Cardiac septum (tissue), 1 donor: ENCODE measurements at regions not wholly inside any gene's neighbourhood (a gene's known extent, or its start where the extent isn't known, plus 50 kb on each side); places are given as distances from the start of the nearest gene placed in this dataset.
"Not testable (repeated sequence)": the region's sequence is repeated elsewhere in the genome, so short reads cannot be mapped to it uniquely, and the experiment has no call there.

Experiments used
- DNase-seq: peaks from one replicate; pipeline ENCODE4 v3.0.0-alpha.2; 2020; ENCODE audit warnings: low spot score
- intact Hi-C: fragments of 100-400 bp; cut with DNase I; formaldehyde crosslinking; loops from one replicate; pipeline ENCODE4 v1.14.0; 2022
- donor health status: DM: no; HTN: no; CAD: no.

DNA sequence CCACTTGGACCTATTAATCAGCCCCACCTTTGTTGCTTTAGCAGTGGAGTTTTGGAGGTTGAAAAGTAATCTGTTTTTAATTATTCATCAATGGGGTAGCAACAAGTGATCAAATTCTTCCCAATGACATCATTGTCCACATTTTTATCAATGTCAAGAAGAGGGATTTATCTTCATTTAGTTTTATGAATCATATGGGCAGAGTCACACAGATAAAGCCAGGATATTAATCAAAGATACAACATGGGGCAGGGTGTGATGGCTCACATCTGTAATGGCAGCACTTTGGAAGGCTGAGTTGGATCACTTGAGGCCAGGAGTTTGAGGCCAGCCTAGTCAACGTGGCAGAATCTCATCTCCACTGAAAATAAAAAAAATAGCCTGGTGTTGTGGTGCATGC, 388.4 kb upstream of the POM121L12 start:
- no peak for DNase-seq
- intact Hi-C loops, result no loop called here

DNA sequence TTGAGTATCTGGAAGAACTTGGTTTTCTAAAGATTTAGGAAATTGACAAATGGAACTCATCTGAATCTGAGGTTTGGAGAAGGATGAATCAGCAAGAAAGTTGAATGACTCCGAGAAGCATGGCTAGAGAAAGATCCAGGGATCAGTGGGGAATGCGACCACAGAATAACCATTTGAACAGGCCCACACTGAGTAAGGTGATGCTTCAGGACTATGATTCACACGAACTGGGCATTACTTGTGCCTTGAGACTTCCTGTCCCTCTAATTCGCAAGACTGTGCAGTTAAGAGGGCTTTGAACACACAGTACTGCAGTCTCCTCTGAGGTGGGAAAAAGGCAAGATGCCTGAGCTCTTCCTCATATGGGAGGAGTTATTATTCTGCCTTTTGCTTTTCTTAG, 395.5 kb upstream of the POM121L12 start:
- DNase-seq, result no peak
- intact Hi-C loops, result no loop called here

DNA sequence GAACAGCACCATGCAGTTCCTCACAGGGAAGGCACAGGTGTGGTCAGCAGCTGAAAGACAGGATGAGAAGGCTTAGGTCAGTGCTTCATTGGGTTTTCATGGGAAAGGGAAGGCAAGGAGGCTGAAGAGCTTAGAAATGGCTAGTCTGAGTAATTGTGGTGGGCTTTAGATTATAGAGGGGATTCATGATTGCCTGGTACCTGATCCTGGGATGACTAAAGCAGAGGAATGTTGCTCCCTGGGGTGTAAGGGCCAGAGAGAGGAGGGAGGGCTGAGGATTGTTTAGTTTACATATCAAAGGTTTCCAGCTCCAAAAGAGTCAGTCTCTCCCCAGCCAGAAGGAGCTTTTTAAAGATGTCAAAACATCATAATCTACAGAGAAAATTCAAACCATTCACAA, 396.3 kb upstream of the POM121L12 start:
- DNase-seq, result no peak
- intact Hi-C loops, result no loop called here

DNA sequence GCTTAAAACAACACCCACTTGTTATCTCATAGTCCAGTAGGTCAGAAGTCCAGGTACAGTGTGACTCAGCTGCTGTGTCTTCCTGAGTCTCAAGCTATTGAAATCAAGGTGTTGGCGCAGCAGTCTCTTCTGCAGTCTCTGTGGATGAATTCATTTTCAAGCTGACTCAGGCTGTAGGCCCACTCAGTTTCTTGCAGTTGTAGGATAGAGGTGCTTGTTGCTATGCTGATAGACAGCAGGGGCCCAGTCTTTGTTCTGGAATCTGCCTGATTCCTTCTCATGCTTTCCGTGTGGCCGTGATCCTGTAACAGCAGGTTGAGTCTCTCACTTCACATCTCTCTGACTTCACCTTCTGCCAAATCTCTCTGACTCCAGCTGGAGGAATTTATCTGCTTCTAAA, 400.4 kb upstream of the POM121L12 start:
- DNase-seq, result no peak
- intact Hi-C loops, result no loop called here

DNA sequence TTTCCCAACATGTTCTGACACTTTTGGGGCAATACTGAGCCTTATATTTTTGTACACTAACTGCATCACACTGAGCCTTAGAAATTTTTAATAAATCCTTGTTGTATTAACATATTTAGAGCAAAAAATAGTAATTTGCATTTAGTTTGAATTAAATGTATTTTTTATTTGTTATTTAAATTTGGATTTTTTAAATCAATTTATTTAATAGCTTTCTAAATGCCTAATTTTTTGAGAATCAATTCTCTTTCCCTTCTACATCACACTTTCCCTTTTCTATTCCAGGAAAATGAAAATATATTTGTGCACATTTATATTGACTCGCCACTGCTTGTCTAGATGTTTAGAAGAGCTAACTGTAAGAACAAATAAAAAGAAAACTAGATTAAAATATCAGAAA, 414.6 kb upstream of the POM121L12 start:
- no peak for DNase-seq
- intact Hi-C loops, result no loop called here

DNA sequence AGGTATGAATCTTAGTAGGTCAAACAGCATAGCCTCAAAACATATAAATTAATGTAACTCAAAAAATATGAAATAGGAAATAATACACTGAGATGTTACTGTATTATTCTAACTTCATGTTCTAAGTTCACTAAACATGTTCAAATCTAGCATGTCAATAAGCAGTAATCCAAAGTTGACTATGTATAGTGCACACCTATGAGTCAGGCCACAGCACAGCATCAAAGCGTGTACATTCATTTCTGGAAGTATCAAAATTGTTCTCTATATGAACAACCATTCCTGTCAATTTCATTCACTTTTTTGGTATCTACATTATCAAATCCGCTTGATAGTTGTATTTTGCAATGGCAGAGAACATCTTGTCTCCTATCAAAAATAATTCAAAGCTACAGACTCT, 418.9 kb upstream of the POM121L12 start:
- no peak for DNase-seq
- intact Hi-C loops, result no loop called here

DNA sequence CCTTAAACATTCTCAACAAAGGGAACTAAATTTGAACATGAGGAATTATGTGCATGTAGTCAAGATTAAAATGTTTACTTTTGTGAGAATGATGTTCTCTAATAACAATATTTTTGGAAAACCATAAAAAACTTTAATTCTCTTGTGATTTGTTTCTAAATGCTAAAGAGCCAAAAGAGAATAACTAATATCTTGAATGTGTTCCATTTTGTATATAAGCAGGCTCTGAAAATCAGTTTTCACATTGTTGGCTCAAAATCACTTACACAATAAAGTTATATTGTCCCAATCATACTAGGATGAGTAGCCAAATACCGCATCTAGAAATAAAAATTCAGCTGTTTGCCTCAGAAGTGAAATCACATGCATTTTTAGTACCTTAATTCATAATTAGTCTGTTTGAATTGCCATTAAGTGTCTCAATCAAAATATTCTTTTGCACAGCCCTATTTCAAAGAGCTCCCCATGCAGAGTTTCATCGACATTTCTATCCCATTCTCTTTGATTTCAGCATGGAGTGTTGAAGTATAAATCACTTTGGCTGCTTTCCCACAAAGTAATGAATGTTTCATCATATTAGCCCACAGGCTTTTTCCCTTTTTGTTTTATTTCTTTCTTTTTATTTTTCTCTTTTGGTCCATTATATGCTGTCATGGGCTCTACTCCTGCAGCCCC, 420.3 kb upstream of the POM121L12 start:
- intact Hi-C loops, result no loop called here
- no peak for DNase-seq

DNA sequence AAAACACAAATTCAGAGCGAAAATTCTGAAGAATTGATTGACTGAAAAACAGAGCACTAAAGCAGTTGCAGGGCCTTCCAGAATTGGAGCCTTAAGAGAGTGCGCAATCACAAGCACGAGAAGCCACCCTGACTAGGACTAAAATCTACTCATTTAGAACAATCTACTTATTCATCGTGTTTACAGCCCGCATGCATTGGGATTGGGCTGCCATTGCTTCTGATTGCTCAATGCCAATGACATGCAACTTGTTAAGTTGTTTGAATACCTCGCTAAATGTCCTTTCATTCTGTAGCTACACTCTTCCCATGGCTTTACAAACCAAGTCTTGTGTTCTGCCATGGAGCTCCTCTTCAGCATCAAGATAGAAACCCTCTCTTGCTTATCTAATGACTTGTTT, 425.9 kb upstream of the POM121L12 start:
- DNase-seq, result no peak
- intact Hi-C loops, result no loop called here

DNA sequence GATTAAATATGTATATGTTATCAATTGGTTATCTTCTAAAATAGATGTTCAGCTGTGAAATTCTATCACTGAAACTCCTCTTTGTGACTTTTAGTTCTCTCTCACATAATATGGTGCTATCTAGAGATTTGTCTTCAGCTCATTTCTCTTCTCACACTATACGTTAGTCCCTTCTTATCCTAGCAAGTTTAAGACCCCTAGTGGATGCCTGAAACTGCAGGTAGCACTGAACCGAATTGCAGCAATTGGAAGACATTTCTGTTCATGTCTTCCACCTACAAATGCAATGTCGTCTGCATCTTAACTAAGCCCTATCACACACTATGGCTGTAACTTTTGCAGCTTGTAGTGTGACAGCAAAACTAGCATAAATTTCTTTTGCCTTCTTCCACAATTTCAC, 442.7 kb upstream of the POM121L12 start:
- intact Hi-C loops, result no loop called here
- DNase-seq, result no peak

DNA sequence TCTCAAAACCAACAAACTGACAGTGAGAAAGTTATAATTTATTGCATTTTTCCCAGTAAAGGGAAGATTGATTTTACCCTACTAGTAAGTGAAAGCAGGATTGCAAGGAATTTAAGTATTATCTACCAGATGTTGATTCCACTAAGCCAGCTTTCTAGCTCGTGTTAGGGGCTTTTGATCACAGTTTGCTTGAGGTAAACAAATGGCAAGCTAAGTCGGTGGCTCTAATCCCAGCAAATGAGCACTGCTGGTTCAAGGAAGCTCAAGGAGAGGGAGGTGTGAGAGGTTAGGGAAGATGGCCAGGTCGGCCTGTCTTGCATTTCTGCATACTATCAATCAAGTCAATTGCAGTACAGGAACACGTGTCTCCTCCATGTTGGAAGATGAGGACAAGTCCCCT, 448.7 kb upstream of the POM121L12 start:
- intact Hi-C loops, result no loop called here
- DNase-seq, result no peak

DNA sequence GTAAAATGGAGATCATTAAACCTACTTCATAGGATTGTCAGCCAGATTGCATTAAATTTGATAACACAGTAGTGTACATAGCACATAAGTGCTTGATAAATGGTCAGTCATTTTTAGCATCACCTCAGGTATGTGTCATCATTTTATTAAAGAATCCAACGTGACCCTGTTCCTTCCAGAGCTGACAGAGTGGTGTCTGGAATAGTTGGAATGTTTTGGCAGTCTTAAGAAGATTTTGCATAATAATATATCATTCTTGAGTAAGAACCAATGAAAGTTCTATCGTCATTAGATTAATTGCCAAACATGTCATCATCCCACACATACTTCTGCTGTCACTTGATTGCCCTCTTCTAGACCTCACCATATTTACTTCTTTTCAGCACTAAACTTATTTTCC, 451.4 kb upstream of the POM121L12 start:
- DNase-seq, result no peak
- intact Hi-C loops, result no loop called here

DNA sequence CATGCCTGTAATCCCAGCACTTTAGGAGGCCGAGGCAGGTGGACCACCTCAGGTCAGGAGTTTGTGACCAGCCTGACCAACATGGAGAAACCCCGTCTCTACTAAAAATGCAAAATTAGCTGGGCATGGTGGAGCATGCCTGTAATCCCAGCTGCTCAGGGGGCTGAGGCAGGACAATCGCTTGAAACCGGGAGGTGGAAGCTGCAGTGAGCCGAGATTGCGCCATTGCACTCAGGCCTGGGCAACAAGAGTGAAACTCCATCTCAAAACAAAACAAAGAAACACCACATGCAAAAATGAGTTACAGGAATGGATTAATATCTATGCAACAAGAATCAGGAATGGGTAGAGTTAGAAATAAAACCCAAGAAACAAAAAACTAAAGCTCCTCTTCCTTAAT, 462.3 kb upstream of the POM121L12 start:
- DNase-seq, intact Hi-C loops: not testable (repeated sequence)

DNA sequence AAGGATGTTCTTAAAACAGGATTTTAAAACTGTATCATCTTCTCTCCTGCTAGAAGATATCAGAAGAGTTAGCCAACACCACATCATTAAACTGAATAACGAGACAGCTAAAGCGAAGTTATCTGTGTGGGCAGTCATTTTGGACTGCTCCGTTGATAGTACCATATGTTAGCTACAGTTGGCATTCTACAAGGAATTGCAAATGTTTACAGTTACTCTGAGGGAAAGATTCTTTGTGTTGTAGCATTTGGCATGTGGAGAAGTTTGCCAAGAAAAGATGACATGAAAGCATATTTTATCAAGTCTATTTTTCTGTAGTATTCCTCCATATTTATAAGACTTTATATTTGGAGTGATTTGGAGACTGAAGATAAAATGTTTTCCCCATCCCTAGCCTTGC, 464.4 kb upstream of the POM121L12 start:
- intact Hi-C loops, result no loop called here
- no peak for DNase-seq

DNA sequence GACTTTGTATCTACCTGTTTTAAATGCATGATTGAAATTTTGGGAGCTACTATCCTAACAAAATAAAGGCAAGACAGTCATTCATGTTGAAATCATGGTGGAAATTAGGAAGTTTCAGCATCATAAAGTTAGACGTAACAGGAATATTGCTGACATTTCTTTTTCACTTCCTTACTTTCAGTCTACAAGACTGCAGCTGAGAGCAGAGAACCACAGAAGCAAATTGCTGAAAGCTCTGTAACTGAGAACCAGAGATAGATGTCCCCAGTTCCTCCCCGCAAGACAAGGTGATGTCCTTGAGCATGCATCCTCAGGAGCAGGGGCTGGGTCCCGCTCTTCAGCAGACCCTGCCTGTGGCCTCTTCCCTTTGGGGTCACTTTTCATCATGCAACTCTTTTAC, 466.3 kb upstream of the POM121L12 start:
- intact Hi-C loops, result no loop called here
- no peak for DNase-seq

DNA sequence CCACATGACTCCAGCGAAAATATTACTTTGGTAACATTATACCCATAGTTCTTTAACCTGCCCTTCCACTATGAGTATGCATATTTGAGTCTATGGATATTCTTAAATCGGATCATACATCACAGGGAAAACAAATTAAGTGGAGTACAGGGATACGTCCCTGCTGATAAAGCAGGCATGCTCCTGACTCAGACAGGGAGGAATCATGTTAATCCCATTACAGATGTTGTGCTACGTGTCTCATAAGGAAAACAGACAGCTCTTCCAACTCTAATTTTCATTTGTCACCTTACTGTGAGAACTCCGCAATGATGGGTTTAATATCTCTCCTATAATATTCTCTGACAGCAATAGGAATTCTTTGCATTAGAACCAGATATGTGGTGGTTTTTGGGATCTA, 469.5 kb upstream of the POM121L12 start:
- DNase-seq, result no peak
- intact Hi-C loops, result no loop called here

DNA sequence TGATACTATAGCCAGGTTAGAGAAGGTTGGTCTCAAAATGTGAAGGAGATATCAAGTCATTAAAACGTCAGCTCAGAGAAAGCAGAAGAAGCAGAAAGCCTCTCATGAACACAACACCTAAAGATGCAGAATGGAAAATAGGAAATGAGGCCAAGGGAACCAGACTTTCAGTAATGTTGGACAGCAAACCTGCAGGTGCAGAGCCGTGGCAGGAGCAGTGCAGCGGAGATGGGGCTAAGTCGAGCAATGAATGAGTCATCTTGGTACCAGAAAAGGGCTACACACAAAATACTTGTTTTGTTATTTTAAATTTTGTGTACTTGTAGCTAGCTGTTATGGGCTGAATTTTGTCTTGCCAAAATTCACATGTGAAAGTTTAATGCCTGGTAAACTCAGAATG, 479.6 kb upstream of the POM121L12 start:
- DNase-seq, result no peak
- intact Hi-C loops, result no loop called here

DNA sequence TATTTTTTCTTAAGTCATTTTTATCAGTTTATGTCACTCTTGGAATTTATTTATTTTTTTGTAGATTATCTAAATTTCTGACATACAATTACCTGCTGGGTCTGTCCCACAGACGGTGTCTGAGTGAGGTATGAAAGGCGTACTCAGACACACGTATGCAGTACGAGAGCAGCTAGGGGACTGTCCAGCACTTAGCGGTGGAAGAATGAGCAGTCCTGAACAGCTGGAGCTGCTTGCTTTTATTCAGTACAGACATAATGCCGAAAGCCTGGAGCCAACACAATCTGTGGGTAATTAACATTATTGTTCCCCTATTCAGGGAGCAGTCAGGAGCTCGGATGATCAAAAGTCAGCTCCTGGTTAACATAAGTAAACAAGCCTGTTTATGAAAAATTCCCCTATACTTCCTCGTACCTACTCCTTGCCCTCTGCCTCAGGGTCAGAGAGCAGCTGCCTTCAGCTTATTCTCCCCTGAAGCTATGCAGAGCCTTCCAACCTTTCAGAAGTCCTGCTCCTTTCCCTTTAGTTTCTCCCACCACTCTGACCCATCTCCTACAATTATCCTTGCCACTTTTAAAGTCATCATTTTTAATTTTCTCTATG, 488.0 kb upstream of the POM121L12 start:
- intact Hi-C loops, result no loop called here
- no peak for DNase-seq

DNA sequence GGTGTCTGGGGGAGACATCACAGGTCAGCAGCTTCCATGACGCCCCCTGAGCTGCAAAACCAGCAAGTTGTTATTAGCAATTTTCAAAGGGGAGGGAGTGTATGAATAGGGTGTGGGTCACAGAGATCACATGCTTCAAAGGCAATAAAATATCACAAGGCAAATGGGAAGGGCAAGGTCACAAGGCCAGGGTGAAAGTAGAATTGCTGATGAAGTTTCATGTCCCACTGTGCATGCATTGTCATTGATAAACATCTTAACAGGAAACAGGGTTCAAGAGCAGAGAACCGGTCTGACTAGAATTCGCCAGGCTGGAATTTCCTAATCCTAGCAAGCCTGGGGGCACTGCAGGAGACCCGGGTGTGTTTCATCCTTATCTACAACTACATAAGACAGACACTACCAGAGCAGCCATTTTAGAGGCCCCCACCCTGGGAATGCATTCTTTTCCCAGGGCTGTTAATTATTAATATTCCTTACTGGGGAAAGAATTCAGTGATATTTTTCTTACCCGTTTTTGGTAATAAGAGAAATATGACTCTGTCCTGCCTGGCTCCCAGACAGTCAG, 494.2 kb upstream of the POM121L12 start:
- intact Hi-C loops, DNase-seq: not testable (repeated sequence)

DNA sequence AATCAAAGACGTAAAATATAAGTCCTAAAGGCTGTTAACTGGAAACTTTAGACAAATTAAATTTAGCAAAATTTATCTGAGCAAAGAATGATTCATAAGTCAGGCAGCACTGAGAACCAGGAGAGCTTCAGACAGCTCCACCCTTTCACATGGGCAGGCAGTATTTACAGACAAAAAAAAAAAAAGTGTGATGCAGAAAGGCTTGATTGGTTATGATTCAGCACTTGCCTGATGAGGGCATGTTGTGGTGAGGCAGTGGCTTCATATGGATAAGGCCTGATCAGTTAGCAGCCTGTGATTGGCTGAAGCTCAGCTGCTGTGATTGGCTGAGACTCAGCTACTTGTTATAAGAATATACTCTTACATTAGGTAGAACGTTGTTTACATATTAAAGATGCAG, 495.4 kb upstream of the POM121L12 start:
- intact Hi-C loops, result no loop called here
- no peak for DNase-seq

DNA sequence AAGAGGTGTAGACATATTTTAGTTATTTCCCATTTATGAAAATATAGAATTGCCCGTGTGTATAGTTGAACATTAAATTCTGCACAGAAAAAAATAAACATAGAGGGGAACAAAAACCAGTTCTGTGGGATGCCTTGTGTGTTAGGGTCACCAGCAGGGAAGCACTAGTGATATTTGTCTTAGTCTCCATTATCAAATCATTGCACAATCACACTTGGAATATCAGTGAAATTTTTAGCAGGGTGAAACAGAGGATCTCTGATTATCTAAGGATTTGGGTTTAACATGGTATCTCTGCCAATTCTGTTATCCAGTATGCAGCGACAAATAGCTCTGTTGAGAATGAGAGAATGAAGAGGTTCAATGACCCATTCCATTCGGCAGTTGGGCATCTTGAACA, 496.0 kb upstream of the POM121L12 start:
- intact Hi-C loops, result no loop called here
- no peak for DNase-seq

DNA sequence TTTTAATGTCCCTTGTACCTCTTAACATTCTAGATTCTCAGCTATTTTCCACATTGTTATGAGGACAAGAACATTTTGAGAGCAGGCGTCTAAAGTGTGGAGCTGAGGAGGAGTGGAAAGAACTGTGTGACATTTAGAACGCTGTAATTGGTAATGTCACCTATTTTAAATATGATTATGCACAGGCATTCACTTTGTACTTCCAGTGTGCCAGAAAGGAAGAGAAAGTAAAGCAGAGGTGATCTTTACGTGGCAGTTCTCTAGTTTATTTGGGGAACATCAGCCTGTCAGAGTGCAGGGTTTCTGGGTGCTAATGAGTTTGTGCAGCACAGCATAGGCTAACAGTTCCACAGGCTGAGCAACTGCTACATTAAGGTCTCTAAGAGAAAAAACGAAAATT, 498.4 kb upstream of the POM121L12 start:
- intact Hi-C loops, result no loop called here
- no peak for DNase-seq
